CD8-positive, alpha-beta memory T cell (primary cell): ENCODE measurements at regions not wholly inside any gene's neighbourhood (a gene's known extent, or its start where the extent isn't known, plus 50 kb on each side); places are given as distances from the start of the nearest gene placed in this dataset.
A peak's percentile ranks its signal among the peaks of the same experiment; 100 is the strongest.
"Not testable (repeated sequence)": the region's sequence is repeated elsewhere in the genome, so short reads cannot be mapped to it uniquely, and the experiment has no call there.

Source experiments
- CTCF ChIA-PET: fragments of 350-600 bp; sonication (Branson Sonifier 250); formaldehyde crosslinking; loops from one replicate; lab custom pipeline; 2021; ENCODE audit warnings: antibody characterized with exemption; lab: Charles Lee
- POLR2A ChIA-PET: fragments of 350-600 bp; sonication (Branson Sonifier 250); formaldehyde crosslinking; loops from one replicate; lab custom pipeline; 2021; ENCODE audit warnings: antibody characterized with exemption; lab: Charles Lee
- DNase-seq, 5 donors: peaks; one replicate each; pipeline versions ENCODE4 v3.0.0 to v3.0.0-alpha.2; 2020 to 2022; ENCODE audit warnings: mixed read lengths in 1 of 5
- H3K27ac ChIP-seq: one replicate; pipeline ENCODE4 v1.7.0; 2013; ENCODE audit warnings: low read depth, mild to moderate bottlenecking, low read length, moderate library complexity
- H3K27me3 ChIP-seq: 2 replicates; pipeline ENCODE4 v1.7.0; 2013; ENCODE audit warnings: low read length, mild to moderate bottlenecking; ENCODE audit not compliant: insufficient read depth, poor library complexity, severe bottlenecking
- H3K36me3 ChIP-seq: 2 replicates; pipeline ENCODE4 v1.7.0; 2013; ENCODE audit warnings: mild to moderate bottlenecking, low read length, moderate library complexity; ENCODE audit not compliant: insufficient read depth
- H3K4me1 ChIP-seq: 2 replicates; pipeline ENCODE4 v1.7.0; 2013; ENCODE audit warnings: mild to moderate bottlenecking, low read length, moderate library complexity; ENCODE audit not compliant: insufficient read depth
- H3K4me3 ChIP-seq: 2 replicates; pipeline ENCODE4 v1.7.0; 2013; ENCODE audit warnings: mild to moderate bottlenecking, low read length
- H3K9me3 ChIP-seq: 2 replicates; pipeline ENCODE4 v1.7.0; 2013; ENCODE audit warnings: mild to moderate bottlenecking, low read length
- H3K27ac Mint-ChIP-seq, 8 donors: one replicate each; pipeline ENCODE4 v1.8.0; 2020 to 2021; ENCODE audit warnings: mixed read lengths in 8 of 8, mild to moderate bottlenecking in 6 of 8, inconsistent platforms in 3 of 8, moderate library complexity in 3 of 8
- H3K27me3 Mint-ChIP-seq, 2 donors: one replicate each; pipeline ENCODE4 v1.8.0; 2020 to 2021; ENCODE audit warnings: mixed read lengths in 2 of 2, mild to moderate bottlenecking in 1 of 2, moderate library complexity in 1 of 2
- H3K36me3 Mint-ChIP-seq, 3 donors: one replicate each; pipeline ENCODE4 v1.8.0; 2020 to 2021; ENCODE audit warnings: mixed read lengths in 3 of 3, inconsistent platforms in 1 of 3, mild to moderate bottlenecking in 1 of 3
- H3K4me1 Mint-ChIP-seq, 3 donors: one replicate each; pipeline ENCODE4 v1.8.0; 2020 to 2021; ENCODE audit warnings: mixed read lengths in 3 of 3, inconsistent platforms in 1 of 3, mild to moderate bottlenecking in 1 of 3
- H3K4me3 Mint-ChIP-seq, 7 donors: one replicate each; pipeline ENCODE4 v1.8.0; 2020 to 2021; ENCODE audit warnings: mixed read lengths in 7 of 7, mild to moderate bottlenecking in 6 of 7, moderate library complexity in 4 of 7, inconsistent platforms in 2 of 7
- H3K9me3 Mint-ChIP-seq, 5 donors: one replicate each; pipeline ENCODE4 v1.8.0; 2020 to 2022; ENCODE audit warnings: mixed read lengths in 5 of 5, mild to moderate bottlenecking in 3 of 5, moderate library complexity in 2 of 5, inconsistent platforms in 1 of 5

DNA sequence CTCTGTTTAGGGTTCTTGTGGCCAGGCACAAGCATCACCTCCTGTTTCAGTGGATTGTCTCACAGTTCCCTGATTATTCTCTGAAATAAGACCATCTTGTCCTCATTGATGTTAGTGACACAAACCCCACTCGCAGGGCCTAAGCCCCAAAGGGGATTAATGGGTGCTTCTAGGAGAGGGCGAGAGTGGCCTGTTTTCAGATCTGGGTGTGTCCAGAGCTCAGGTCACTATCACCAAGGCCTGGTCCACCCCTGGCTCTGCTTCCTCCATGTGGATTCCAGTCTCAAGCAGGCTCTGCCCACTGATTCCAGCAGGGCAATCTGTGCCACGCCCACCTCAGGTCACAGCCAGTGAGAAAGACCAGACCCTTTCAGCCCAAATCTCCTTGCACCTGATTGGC lies 361.9 kb downstream of the ADGRD1 start:
- peak overlapping the region in 1 of 8 donors; percentile 37 for H3K27ac Mint-ChIP-seq
- CTCF ChIA-PET = no interaction called here
- H3K9me3 Mint-ChIP-seq = peaks cover 0 to 5% (median 3%) of the 10 kb centered on the region in 5 donors
- Histone ChIP-seq H3K27ac (no peak overlapping the region), H3K27me3 (no peaks in the 10 kb centered on the region), H3K4me3 (no peak overlapping the region), H3K9me3 (no peaks in the 10 kb centered on the region), H3K36me3 (no peaks in the 10 kb centered on the region), H3K4me1 (no peaks in the 10 kb centered on the region)
- peaks cover 16 to 18% of the 10 kb centered on the region in 2 donors for H3K27me3 Mint-ChIP-seq
- peaks cover 0 to 7% (median 5%) of the 10 kb centered on the region in 3 donors for H3K4me1 Mint-ChIP-seq
- DNase-seq = no peak
- H3K4me3 Mint-ChIP-seq = no peak overlapping the region
- POLR2A ChIA-PET = no interaction called here
- H3K36me3 Mint-ChIP-seq = peaks cover 0 to 4% (median 0%) of the 10 kb centered on the region in 3 donors

DNA sequence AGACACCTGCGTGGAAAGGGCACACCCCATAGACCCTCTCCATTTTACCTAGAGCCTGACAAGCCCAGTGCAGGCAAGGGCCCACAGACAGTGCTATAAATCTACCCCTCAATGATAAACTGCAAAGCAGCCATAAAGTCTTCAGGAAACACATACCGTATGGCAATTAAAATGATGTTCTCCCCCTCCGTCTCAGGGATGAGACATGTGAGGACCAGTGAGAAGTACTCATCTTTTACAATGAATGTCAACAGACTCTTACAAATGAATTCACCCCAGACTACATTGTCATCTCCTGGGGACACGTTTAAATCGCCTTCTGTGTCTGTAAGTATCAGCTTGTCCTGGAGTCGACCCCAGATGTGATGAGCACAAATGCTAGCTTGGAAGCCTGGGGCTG lies 362.7 kb downstream of the ADGRD1 start:
- POLR2A ChIA-PET = no interaction called here
- CTCF ChIA-PET = no interaction called here
- H3K27me3 ChIP-seq = no peaks in the 10 kb centered on the region
- peaks cover 0 to 7% (median 5%) of the 10 kb centered on the region in 3 donors for H3K4me1 Mint-ChIP-seq
- peaks cover 16 to 18% of the 10 kb centered on the region in 2 donors for H3K27me3 Mint-ChIP-seq
- H3K4me1 ChIP-seq = no peaks in the 10 kb centered on the region
- no peak overlapping the region for H3K27ac Mint-ChIP-seq
- peaks cover 0 to 6% (median 3%) of the 10 kb centered on the region in 5 donors for H3K9me3 Mint-ChIP-seq
- H3K27ac ChIP-seq = no peak overlapping the region
- H3K4me3 Mint-ChIP-seq = no peak overlapping the region
- no peaks in the 10 kb centered on the region for H3K36me3 ChIP-seq
- no peaks in the 10 kb centered on the region for H3K9me3 ChIP-seq
- peaks cover 0 to 4% (median 0%) of the 10 kb centered on the region in 3 donors for H3K36me3 Mint-ChIP-seq
- H3K4me3 ChIP-seq = no peak overlapping the region
- no peak for DNase-seq

DNA sequence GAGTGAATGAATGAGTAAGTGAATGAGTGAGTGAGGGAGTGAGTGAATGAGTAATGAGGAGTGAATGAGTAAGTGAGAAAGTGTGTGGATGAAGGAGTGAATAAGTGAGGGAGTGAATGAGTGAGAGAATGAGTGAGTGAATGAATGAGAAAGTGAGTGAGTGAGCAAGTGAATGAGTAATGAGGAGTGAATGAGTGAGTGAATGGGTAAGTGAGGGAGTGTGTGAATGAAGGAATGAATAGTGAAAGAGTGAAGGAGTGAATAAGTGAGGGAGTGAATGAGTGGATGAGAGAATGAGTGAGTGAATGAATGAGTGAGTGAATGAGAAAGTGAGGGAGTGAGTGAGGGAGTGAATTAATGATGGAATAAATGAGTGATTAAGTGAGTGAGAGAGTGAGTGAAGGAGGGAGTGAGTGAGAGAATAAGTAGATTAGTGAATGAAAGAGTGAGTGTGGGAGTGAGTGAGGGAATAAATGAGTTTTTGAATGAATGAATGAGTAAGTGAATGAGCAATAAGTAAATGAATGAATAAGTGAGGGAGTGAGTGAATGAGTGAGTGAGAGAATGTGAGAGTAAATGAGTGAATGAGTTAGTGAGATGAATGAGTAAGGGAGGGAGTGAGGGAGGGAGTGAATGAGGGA lies 364.5 kb downstream of the ADGRD1 start:
- Mint-ChIP-seq H3K4me3 (no peak overlapping the region), H3K9me3 (peaks cover 0 to 6% (median 2%) of the 10 kb centered on the region in 5 donors), H3K27ac (peak overlapping the region in 1 of 8 donors; percentile 7), H3K27me3 (peaks cover 12 to 15% of the 10 kb centered on the region in 2 donors), H3K36me3 (peaks cover 0 to 4% (median 0%) of the 10 kb centered on the region in 3 donors), H3K4me1 (no peaks in the 10 kb centered on the region)
- no peaks in the 10 kb centered on the region for H3K9me3 ChIP-seq
- DNase-seq = no peak
- POLR2A ChIA-PET = no interaction called here
- CTCF ChIA-PET = no interaction called here
- no peaks in the 10 kb centered on the region for H3K27me3 ChIP-seq
- no peaks in the 10 kb centered on the region for H3K4me1 ChIP-seq
- no peaks in the 10 kb centered on the region for H3K36me3 ChIP-seq
- no peak overlapping the region for H3K4me3 ChIP-seq
- no peak overlapping the region for H3K27ac ChIP-seq

DNA sequence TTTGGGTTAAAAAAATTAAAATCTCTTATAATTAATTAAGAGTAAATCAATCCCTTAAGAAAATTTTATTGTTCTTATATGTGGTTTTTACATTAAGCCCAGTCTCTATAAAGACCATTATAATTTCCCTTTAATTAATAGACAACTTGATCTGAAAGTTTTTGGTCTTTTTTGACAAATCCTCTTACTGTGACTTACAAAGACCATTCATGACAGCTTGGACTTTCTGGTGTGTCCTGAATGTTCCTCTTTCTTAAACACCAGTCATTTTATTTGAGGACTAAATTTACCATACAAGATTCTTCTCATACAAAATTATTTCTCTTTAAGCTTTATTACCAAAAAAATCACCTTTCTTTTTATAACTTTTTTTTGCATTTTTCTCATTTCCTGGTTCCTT lies 368.3 kb downstream of the ADGRD1 start:
- Mint-ChIP-seq H3K27me3 (peaks cover 3 to 6% of the 10 kb centered on the region in 2 donors), H3K9me3 (peaks cover 0 to 4% (median 0%) of the 10 kb centered on the region in 5 donors), H3K27ac (no peak overlapping the region), H3K4me1 (no peaks in the 10 kb centered on the region), H3K36me3 (no peaks in the 10 kb centered on the region), H3K4me3 (no peak overlapping the region)
- Histone ChIP-seq H3K36me3 (no peaks in the 10 kb centered on the region), H3K4me3 (no peak overlapping the region), H3K27ac (no peak overlapping the region), H3K27me3 (no peaks in the 10 kb centered on the region), H3K9me3 (no peaks in the 10 kb centered on the region), H3K4me1 (no peaks in the 10 kb centered on the region)
- ChIA-PET POLR2A (no interaction called here), CTCF (no interaction called here)
- DNase-seq = no peak

DNA sequence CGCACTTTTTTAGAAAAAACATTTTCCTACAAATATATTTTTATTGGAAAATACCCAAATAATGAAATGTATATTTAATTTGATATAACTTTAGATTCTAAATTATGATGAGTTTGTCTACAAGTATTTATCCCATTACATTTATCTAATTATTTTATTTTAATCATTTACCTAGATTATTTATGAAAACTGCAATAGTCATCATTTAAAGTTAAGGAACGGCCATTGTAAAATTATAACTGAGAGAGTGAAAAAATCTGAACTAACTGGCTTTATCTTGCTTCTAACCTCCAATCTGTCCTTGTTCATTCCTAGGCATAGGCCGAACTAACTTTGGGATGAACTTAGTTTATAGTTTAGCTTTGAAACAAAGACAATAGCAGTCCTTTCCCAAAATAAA lies 368.8 kb downstream of the ADGRD1 start:
- CTCF ChIA-PET = not testable (repeated sequence)

DNA sequence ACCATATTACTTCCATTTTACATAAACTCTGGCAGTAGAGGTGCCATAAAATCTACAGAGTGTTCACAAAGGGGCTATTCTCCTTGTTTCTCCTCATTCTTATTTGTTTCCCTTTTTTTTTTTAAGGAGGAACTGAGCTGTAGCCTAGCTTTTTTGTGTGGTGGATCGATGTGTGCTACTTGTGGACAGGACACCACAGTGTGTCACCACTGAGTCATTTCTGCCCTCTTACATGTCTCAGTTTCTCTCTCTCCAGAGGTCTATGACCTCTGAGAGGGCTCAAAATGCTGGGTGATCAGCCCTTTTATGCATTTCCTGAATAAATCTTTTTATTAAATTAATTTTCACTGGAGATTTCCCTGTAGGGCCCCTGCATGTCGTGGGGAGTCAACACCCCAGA lies 370.2 kb downstream of the ADGRD1 start:
- POLR2A ChIA-PET = no interaction called here
- Mint-ChIP-seq H3K9me3 (peaks cover 0 to 4% (median 2%) of the 10 kb centered on the region in 5 donors), H3K27ac (peak overlapping the region in 1 of 8 donors; percentile 16), H3K4me3 (no peak overlapping the region), H3K36me3 (no peaks in the 10 kb centered on the region), H3K4me1 (no peaks in the 10 kb centered on the region), H3K27me3 (peaks cover 1 to 9% of the 10 kb centered on the region in 2 donors)
- Histone ChIP-seq H3K27ac (no peak overlapping the region), H3K27me3 (no peaks in the 10 kb centered on the region), H3K4me3 (no peak overlapping the region), H3K36me3 (no peaks in the 10 kb centered on the region), H3K4me1 (no peaks in the 10 kb centered on the region), H3K9me3 (no peaks in the 10 kb centered on the region)
- DNase-seq = no peak
- CTCF ChIA-PET = no interaction called here

More for the DNA sequence above, 368.8 kb downstream of the ADGRD1 start:
- H3K36me3 Mint-ChIP-seq, H3K9me3 ChIP-seq, H3K4me1 ChIP-seq, H3K9me3 Mint-ChIP-seq, H3K4me3 Mint-ChIP-seq, H3K27me3 Mint-ChIP-seq, H3K27ac Mint-ChIP-seq, DNase-seq, POLR2A ChIA-PET, H3K27ac ChIP-seq, H3K27me3 ChIP-seq, H3K4me3 ChIP-seq, H3K4me1 Mint-ChIP-seq, H3K36me3 ChIP-seq: not testable (repeated sequence)

DNA sequence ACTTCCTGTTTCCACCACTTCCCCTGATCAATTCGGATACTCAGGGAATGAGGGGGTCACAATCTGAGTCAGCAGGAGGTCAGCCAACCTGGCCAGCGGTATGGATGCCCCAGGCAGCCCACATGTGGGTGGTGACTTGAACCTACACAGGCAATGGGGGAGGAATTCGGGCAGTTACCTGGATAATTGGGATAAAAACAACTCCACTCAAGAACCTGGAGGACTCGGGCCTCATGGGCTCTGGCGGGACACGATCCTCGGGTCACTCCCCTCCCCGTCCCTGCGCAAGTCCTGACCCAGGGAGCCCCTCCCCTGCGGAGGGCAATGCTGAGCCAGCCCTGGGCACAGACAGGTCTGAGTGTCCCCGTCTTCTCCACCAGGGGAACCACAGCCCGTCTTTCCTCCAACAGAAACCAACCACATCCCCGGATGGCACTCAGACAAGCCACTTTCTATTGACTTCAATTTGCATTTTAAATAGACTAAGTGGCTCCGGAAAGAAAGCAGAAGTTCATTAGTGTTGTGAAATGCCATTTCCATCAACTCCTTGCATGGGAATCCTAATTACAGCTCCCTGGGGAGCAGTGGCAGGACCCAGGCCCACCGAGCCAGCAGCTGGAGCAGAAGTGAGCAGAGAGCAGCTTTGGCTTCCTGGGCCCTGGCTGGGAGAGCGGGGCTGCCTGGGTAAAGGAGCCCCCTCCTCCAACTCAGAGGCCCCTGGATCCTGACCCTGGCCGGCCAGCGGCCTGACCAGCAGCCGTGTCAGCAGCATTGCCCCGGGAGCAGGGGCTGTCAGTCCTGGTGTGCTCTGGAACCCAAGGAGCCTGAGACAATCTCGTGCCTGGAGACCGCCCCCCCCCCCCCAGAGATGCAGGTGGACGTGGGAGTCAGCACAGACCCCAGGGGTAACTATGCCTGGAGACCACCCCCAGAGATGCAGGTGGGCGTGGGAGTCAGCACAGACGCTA lies 374.1 kb downstream of the ADGRD1 start:
- Mint-ChIP-seq H3K4me3 (no peak overlapping the region), H3K27ac (peak overlapping the region in 1 of 8 donors; percentile 47), H3K9me3 (peaks cover 0 to 2% (median 0%) of the 10 kb centered on the region in 5 donors), H3K36me3 (no peaks in the 10 kb centered on the region), H3K4me1 (no peaks in the 10 kb centered on the region), H3K27me3 (peaks cover 1 to 12% of the 10 kb centered on the region in 2 donors)
- DNase-seq = no peak
- Histone ChIP-seq H3K4me1 (no peaks in the 10 kb centered on the region), H3K27ac (no peak overlapping the region), H3K27me3 (no peaks in the 10 kb centered on the region), H3K4me3 (no peak overlapping the region), H3K9me3 (no peaks in the 10 kb centered on the region), H3K36me3 (no peaks in the 10 kb centered on the region)
- ChIA-PET POLR2A (no interaction called here), CTCF (no interaction called here)
